ENCODE measurements at regions not wholly inside any gene's neighbourhood (a gene's known extent, or its start where the extent isn't known, plus 50 kb on each side); places are given as distances from the start of the nearest gene placed in this dataset.
"Not testable (repeated sequence)": the region's sequence is repeated elsewhere in the genome, so short reads cannot be mapped to it uniquely, and the experiment has no call there.

DNA sequence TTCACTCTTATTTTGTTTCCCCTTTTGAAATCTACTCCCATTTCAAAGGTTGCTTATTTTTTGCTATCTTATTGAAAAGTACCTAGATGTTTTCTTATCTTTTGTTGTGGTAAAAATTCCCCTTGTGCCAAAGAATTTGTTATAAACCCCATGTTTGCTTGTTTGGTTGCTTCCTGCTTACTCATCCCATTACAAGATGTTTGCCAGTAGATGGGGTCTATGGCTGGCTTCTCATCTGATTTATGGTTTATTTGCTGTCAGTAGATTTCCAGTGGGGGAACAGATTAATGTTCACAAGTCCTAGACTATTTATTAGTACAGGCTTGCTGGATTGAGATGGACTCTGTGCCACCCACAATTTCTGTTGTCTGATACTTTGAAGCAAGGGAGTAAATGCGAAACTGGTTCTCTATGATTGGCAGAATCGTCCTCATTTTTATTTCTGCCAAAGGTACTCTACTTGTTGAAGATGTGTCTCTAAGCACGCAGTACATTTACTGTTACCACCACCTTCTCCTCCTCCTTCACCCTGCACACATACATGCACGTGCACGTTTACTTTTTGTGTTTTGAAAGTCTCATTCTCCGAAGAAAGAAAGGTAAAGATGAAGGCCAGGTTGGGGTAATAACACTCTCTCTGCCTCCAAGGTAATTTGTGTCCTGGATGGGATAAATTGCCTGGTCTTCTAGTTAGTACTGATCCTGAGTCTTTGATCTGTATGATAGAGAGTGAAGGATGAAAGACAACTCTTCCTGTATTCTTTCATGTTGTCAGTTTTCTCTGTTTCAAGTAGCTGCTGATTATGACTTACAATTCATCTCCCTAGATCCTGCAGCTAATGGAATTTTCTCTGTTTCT, 117.2 kb upstream of the ATP2B1 start:
- DNase-seq: no peak
- H3K27ac ChIP-seq: no peak overlapping the region
- no peaks in the 10 kb centered on the region for H3K9me3 ChIP-seq
- H3K36me3 ChIP-seq: no peaks in the 10 kb centered on the region
- 56 to 58% methylated on average over 6 of the region's 6 CpGs for WGBS, 2 donors
- intact Hi-C loops (cut with DNase I): no loop called here
- no peaks in the 10 kb centered on the region for H3K4me1 ChIP-seq
- H3K4me3 ChIP-seq: no peak overlapping the region
- no peak for TF ChIP-seq POLR2A (IDR thresholded peaks at IDR 0.05)
- TF ChIP-seq, protein P1, sequence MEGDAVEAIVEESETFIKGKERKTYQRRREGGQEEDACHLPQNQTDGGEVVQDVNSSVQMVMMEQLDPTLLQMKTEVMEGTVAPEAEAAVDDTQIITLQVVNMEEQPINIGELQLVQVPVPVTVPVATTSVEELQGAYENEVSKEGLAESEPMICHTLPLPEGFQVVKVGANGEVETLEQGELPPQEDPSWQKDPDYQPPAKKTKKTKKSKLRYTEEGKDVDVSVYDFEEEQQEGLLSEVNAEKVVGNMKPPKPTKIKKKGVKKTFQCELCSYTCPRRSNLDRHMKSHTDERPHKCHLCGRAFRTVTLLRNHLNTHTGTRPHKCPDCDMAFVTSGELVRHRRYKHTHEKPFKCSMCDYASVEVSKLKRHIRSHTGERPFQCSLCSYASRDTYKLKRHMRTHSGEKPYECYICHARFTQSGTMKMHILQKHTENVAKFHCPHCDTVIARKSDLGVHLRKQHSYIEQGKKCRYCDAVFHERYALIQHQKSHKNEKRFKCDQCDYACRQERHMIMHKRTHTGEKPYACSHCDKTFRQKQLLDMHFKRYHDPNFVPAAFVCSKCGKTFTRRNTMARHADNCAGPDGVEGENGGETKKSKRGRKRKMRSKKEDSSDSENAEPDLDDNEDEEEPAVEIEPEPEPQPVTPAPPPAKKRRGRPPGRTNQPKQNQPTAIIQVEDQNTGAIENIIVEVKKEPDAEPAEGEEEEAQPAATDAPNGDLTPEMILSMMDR (IDR thresholded peaks at IDR 0.05): no peak
- no peaks in the 10 kb centered on the region for H3K27me3 ChIP-seq

DNA sequence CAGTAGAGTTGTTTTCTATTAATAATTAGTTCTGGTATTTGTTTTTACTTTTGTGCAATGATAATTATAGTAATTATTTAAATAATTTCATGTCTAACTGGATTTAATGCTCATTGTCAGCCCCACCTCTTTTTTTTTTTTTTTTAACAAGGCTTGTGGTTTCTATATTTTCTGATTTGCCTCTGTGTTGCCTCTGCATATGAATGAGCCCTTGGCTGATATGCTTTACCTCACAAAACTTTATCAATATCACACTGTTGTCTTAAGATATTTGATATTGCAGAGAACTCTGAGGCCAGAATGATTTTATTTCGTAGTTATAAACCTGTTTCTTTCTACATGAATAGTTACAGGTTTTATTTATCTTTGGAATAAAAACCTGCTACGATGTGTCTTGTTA, 116.2 kb upstream of the ATP2B1 start:
- Histone ChIP-seq H3K4me3 (no peak overlapping the region), H3K27ac (no peak overlapping the region), H3K4me1 (no peaks in the 10 kb centered on the region), H3K36me3 (no peaks in the 10 kb centered on the region), H3K27me3 (no peaks in the 10 kb centered on the region), H3K9me3 (no peaks in the 10 kb centered on the region)
- TF ChIP-seq, protein P1 (IDR thresholded peaks at IDR 0.05): no peak
- no peak for TF ChIP-seq POLR2A (IDR thresholded peaks at IDR 0.05)
- no peak for DNase-seq
- intact Hi-C loops (cut with DNase I): no loop called here
- WGBS, 2 donors: 87 to 90% methylated on average over 2 of the region's 2 CpGs

DNA sequence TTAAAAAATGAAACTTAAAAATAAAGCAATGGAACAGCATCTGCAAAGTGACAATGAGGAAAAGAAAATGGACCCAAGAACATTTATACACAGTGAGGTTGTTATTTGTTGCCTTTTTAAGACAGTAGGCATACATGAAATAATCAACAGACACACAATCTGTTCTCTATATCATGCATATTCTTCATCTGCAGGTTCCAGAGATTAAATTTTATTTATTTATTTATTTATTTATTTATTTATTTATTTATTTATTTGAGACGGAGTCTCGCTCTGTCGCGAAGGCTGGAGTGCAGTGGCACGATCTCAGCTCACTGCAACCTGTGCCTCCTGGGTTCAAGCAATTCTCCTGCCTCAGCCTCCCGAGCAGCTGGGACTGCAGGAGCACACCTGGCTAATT, 114.4 kb upstream of the ATP2B1 start:
- 94 to 100% methylated on average over 6 of the region's 6 CpGs for WGBS, 2 donors
- H3K4me1 ChIP-seq; intact Hi-C loops (cut with DNase I); H3K27ac ChIP-seq; DNase-seq; H3K4me3 ChIP-seq; H3K9me3 ChIP-seq; H3K27me3 ChIP-seq; H3K36me3 ChIP-seq: not testable (repeated sequence)

DNA sequence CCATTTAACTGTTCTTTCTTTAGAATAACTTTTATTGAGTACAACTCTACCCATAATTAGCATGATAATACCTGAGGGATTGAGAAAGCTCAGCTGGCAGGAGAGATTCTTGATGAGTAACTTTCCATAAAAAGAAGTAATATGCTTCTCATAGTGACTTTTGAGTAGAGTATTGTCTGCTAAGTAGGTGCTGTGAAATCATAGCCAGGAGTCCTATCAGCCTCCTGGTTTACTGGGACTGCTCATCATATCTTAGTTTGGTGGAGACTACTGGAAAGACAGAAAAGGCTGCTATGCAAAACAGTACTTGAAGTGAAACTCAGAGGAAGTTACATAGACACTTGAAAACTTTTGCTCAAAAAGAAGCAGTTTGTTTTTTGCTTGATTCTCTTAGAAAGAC, 113.3 kb upstream of the ATP2B1 start:
- H3K36me3 ChIP-seq: no peaks in the 10 kb centered on the region
- TF ChIP-seq, protein P1 (IDR thresholded peaks at IDR 0.05): no peak
- TF ChIP-seq POLR2A (IDR thresholded peaks at IDR 0.05): no peak
- no peak for DNase-seq
- H3K4me1 ChIP-seq: no peaks in the 10 kb centered on the region
- H3K4me3 ChIP-seq: no peak overlapping the region
- H3K9me3 ChIP-seq: no peaks in the 10 kb centered on the region
- intact Hi-C loops (cut with DNase I): no loop called here
- no peak overlapping the region for H3K27ac ChIP-seq
- H3K27me3 ChIP-seq: no peaks in the 10 kb centered on the region

DNA sequence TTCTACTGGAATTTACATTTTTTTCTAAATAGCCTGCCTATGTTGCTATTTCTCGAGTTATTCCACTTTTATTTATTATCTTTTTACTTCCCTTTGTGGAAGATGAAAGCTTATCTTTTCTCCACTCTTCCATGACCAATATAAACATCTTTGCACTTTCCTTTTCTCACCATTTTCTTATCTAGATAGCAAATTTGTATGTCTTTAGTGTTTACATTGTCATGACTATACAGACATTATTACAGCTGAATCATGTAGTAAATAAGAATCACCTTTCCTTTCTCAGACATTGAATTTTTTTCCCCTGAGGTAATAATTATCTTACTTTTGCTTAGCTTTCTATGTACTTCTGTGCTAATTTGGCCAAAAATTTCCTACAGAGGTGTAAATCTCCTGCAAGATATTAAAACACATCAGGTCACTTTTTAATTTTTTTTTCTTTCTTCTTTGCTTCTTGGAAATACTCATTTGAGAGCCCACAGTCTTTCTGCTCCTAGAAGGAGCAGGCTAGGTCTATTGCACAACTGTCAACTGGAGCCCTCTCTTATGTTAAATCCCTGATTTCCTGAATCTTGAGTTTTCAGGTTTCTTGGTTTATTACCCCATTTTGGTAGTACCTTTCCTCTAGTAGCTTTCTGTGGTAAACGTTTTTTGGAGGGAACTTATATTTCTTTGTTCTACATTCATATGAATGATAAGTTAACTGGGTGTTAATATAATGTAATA, 109.0 kb upstream of the ATP2B1 start:
- Histone ChIP-seq H3K9me3 (no peaks in the 10 kb centered on the region), H3K27ac (no peak overlapping the region), H3K4me1 (no peaks in the 10 kb centered on the region), H3K4me3 (no peak overlapping the region), H3K27me3 (no peaks in the 10 kb centered on the region), H3K36me3 (no peaks in the 10 kb centered on the region)
- intact Hi-C loops (cut with DNase I): no loop called here
- DNase-seq: no peak
- TF ChIP-seq, protein P1 (IDR thresholded peaks at IDR 0.05): no peak
- no peak for TF ChIP-seq POLR2A (IDR thresholded peaks at IDR 0.05)
- 35 to 42% methylated on average over 2 of the region's 2 CpGs for WGBS, 2 donors
